GM21360 (cell line): ENCODE measurements at regions not wholly inside any gene's neighbourhood (a gene's known extent, or its start where the extent isn't known, plus 50 kb on each side); places are given as distances from the start of the nearest gene placed in this dataset.

Experiments used
- ATAC-seq: cut with Tn5 transposase; IDR thresholded peaks from one replicate; pipeline ENCODE4 v1.9.1; 2021; ENCODE audit warnings: mild to moderate bottlenecking, moderate library complexity; ENCODE audit not compliant: unreplicated experiment

GRCh38 chr6:26305641-26305969 is 59.4 kb upstream of the BTN3A2 start:
- no peak for ATAC-seq

- ATAC-seq: no peak
These were observed 58.8 kb upstream of the BTN3A2 start for GRCh38 chr6:26306232-26306631.

GRCh38 chr6:26307850-26308249 is 57.1 kb upstream of the BTN3A2 start:
- ATAC-seq: no peak

- ATAC-seq: no peak
These were observed 55.3 kb upstream of the BTN3A2 start for GRCh38 chr6:26309731-26310142.

GRCh38 chr6:26311012-26311384 is 54.0 kb upstream of the BTN3A2 start:
- ATAC-seq: no peak

GRCh38 chr6:26311385-26312095 is 53.5 kb upstream of the BTN3A2 start:
- no peak for ATAC-seq

GRCh38 chr6:26312096-26312463 is 52.9 kb upstream of the BTN3A2 start:
- ATAC-seq: no peak

- no peak for ATAC-seq
These were observed 52.2 kb upstream of the BTN3A2 start for GRCh38 chr6:26312501-26313397.
